GM19468 (cell line): ENCODE measurements at regions not wholly inside any gene's neighbourhood (a gene's known extent, or its start where the extent isn't known, plus 50 kb on each side); places are given as distances from the start of the nearest gene placed in this dataset.
"Not testable (repeated sequence)": the region's sequence is repeated elsewhere in the genome, so short reads cannot be mapped to it uniquely, and the experiment has no call there.

Experiments
- ATAC-seq: cut with Tn5 transposase; IDR thresholded peaks from one replicate; pipeline ENCODE4 v1.9.1; 2021; ENCODE audit warnings: mild to moderate bottlenecking, moderate library complexity, moderate number of reproducible peaks; ENCODE audit not compliant: unreplicated experiment; ENCODE audit errors: extremely low read depth

DNA sequence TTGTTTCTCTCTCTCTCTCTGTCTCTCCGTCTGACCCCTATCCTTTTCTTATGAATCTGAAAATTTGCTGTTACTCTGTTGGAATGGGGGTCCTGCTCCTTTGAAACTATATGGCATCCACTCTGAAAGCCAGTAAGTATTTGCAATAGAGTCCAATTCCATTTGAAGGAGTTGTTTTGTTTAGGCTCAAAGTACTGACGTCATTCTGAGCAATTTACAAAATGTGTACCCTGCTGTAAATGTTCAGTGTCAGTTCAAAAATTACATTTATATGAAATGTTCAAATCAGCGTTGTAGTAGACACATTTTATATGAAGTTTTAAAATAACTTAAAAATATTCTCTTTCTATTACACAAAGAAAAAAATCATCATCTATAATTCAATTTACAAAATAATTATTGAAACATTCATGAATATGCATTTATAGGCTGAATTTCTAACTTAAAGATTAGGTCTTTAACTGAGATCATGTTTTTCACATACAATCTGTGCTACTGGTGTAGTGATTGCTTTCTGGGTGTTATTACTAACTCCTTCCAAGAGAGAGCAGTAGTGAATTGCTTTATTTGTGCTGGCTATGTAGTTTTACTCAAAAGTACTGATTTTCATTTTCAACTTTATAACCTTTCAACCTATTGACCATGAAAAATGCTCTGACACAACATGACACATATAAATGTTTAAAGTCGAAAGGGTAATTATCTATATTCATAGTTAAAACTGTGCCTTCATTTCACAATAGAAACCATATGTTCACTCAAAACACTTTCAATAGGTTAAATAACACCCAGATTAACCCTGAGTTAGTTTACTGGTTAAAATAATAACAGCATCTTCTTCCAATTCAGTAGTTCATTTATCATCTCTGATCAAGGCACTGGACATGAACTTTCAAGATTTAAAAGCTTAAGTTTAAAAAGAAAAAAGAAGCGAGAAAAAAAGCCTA, 253.1 kb upstream of the ADGRL4 start:
- no peak for ATAC-seq

DNA sequence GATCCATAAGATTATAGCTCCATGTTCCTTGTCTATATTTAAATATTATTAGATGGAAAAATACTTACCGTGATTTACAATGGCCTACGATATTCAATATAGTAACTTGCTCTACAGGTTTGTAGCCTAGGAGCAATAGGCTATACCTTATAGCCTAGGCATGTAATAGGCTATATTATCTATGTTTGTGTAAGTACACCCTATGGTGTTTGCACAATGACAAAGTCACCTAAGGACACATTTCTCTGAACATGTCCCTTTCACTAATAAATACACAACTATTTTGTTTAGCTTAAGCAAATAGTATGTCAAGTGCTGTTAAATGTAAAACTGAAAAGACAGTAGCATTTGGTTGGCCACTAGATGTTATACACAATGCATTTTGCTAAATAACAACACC, 248.9 kb upstream of the ADGRL4 start:
- ATAC-seq, result no peak

GRCh38 chr1:79252598-79252997, 246.1 kb upstream of the ADGRL4 start:
- no peak for ATAC-seq

GRCh38 chr1:79239840-79240239, 233.3 kb upstream of the ADGRL4 start:
- no peak for ATAC-seq

DNA sequence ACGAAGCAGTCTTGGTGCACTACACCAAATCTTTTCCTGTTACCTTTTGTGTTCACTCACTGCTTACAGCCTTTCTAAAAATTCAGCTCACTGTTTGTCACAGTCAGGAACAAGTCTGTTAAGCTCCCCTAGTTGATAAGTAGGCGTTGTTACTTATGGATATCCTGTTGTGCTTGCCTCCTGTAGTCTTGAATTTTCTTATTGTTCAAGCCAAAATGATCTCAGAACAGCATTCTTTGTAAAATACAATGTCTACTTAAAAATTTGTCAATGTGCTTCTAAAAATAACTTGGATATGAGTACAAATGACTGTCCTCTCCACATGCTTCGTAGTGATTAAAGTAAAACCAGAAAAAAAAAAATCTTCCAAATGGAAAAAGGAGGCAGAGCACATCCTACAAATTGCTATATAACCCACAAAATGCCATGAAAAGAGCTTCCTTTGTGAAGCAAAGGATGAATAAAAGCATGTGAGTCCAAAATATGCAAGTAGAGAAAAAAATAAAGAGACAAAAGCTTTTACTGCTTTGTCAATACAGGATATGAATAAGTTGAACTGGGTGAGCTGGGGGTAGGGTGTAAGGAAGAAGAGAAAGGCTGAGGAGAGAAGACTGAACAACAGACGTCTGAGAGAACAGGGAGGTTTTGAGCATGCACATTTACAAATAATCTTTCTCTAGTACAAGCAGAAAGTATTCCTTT, 228.9 kb upstream of the ADGRL4 start:
- no peak for ATAC-seq

DNA sequence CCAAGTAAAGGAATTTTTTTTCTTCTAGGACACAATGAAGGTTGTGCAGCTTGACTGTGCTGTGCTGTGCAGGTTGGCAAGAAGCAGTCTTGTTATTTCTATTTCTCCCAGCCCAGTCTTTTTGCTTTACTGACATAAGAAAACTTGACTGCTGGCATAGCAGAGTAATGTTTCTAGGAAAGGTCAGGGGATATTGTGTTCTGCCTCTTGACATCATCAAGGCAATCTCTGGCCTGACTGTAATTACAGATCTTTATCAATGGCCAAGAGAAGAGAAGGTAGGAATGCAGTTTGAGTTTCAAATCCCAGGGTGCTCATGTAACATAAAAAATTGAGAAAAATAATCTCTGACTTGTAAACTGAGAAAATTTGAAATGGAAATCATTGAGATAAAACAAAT, 226.3 kb upstream of the ADGRL4 start:
- no peak for ATAC-seq

- ATAC-seq, result not testable (repeated sequence)
Observed at GRCh38 chr1:79230751-79231150, 224.2 kb upstream of the ADGRL4 start.

- ATAC-seq, result no peak
Observed at GRCh38 chr1:79226963-79227362, 220.4 kb upstream of the ADGRL4 start.

- ATAC-seq, result no peak
Observed at GRCh38 chr1:79224537-79224936, 218.0 kb upstream of the ADGRL4 start.

DNA sequence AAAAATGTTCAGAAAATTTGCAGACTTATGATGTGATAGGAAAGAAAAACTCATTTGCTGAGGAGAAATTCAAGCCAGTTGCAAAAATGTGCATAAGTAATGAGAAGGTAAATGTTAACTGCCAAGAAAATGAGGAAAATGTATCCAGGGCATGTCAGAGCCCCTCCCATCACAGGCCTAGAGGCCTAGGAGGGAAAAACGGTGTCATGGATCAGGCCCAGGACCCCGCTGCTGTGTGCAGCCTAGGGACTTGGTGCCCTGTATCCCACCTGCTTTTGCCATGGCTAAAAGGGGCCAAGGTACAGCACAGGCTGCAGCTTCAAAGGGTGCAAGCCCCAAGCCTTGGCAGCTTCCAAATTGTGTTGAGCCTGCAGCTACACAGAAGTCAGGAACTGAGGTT, 214.0 kb upstream of the ADGRL4 start:
- ATAC-seq, result no peak

DNA sequence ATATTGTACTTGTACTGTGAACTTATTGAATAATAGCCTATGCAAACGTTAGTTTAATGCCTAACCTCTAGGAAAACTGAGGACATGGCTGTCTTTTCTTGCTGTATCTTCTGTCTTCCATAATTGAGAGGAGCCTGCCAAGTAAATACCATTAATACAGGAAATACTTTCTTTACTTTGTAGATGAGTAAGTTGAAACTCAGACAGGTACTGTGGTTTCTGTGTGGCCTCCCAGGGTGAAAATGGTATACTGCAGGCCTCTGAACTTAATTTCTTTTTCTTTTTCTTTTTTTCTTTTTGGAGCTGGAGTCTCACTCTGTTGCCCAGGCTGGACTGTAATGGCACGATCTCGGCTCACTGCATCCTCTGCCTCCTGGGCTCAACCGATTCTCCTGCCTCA, 208.8 kb upstream of the ADGRL4 start:
- no peak for ATAC-seq

GRCh38 chr1:79207786-79208185, 201.3 kb upstream of the ADGRL4 start:
- no peak for ATAC-seq

GRCh38 chr1:79207331-79207730, 200.8 kb upstream of the ADGRL4 start:
- no peak for ATAC-seq

DNA sequence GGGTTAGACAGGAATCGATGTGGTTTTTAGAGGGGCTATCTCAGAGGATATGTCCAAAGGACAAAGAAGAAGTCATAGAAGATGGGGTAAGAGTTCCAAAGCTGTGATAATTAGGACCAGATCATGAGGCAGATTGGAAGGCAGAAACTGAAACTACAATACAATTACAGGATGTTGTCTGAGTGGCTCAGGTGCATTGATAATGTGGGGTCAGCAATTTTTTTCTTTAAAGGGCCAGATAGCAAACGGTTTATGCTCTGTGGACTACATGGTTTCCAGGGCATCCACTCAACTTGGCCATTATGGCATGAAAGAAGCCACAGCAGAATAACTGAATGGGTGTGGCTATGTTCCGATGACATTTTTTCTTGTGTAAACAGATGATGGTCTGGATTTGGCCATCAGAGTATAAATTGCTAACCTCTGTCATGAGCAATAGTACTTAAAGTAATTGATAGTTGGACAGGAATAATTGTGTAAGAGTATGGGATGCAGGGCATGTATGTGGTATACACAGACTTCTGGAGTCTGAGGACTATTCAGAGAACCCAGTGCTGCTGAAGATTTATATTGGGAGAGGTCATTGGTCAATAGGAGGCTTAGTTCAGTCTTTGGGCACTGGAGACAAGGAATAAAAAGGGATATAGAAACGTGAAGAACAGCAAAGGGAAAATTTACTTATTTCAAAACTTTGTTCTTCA, 198.4 kb upstream of the ADGRL4 start:
- ATAC-seq, result no peak

- ATAC-seq, result no peak
Observed at GRCh38 chr1:79198832-79199231, 192.3 kb upstream of the ADGRL4 start.

GRCh38 chr1:79197421-79197820, 190.9 kb upstream of the ADGRL4 start:
- ATAC-seq, result no peak

- no peak for ATAC-seq
Observed at GRCh38 chr1:79196211-79196610, 189.7 kb upstream of the ADGRL4 start.

GRCh38 chr1:79193211-79194079, 186.9 kb upstream of the ADGRL4 start:
- ATAC-seq, result peak; percentile 25

GRCh38 chr1:79190074-79190473, 183.5 kb upstream of the ADGRL4 start:
- peak; percentile 56 for ATAC-seq

DNA sequence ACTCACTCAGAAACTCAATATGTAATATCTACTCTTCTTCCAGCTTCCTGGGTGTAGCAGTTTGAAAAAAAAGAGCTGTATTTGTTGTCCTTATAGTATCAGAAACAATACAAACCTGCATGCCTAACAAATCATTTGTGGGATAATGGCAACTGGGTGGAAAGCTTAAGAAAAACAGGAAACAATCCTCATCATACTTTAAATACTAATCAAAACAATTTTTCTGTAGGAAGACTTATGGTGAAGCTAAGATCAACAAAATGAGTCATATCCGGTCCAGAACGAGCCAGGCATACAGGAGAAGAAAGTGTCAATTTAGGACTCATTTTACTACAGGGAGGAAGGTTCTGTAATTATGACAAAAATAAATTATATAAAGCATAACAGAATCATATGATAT, 181.8 kb upstream of the ADGRL4 start:
- ATAC-seq, result no peak
